ENCODE measurements at regions not wholly inside any gene's neighbourhood (a gene's known extent, or its start where the extent isn't known, plus 50 kb on each side); places are given as distances from the start of the nearest gene placed in this dataset.

DNA sequence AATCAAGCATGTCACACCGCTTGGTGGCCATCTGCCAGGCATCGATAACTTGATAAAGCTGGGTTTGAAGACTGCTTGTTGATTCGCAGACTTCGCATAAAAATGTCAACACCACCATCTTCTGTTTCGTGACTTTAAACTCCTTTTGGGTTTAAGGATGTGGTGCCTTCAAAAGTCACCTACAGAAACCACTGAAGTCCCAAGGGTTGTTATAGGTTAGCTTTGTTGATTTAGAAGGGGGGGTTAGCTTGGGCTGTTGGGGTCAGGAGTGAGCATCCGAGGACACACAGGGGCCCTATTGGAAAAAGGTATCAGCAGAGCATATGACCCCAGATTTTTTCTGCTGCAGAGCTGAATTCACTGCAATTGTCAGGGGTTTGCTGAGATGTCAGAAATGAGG is 76.7 kb upstream of the SSTR4 start:
- TF ChIP-seq, protein P1, sequence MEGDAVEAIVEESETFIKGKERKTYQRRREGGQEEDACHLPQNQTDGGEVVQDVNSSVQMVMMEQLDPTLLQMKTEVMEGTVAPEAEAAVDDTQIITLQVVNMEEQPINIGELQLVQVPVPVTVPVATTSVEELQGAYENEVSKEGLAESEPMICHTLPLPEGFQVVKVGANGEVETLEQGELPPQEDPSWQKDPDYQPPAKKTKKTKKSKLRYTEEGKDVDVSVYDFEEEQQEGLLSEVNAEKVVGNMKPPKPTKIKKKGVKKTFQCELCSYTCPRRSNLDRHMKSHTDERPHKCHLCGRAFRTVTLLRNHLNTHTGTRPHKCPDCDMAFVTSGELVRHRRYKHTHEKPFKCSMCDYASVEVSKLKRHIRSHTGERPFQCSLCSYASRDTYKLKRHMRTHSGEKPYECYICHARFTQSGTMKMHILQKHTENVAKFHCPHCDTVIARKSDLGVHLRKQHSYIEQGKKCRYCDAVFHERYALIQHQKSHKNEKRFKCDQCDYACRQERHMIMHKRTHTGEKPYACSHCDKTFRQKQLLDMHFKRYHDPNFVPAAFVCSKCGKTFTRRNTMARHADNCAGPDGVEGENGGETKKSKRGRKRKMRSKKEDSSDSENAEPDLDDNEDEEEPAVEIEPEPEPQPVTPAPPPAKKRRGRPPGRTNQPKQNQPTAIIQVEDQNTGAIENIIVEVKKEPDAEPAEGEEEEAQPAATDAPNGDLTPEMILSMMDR (IDR thresholded peaks at IDR 0.05; ENCODE audit: extremely low read depth in 1 of 2, insufficient read depth in 1 of 2, low read depth in 1 of 2, low read length in 2 of 2) = no peak
- TF ChIP-seq POLR2A (IDR thresholded peaks at IDR 0.05; ENCODE audit: low read depth, low read length) (no peak), POLR2AphosphoS5 (IDR thresholded peaks at IDR 0.05; ENCODE audit: insufficient read depth, low read depth, low read length) (no peak), JUN (IDR thresholded peaks at IDR 0.05; ENCODE audit: borderline replicate concordance, insufficient read depth, insufficient read length, low read depth) (no peak), EZH2 (IDR thresholded peaks at IDR 0.05; ENCODE audit: borderline replicate concordance, low read depth, low read length, severe bottlenecking) (no peak), GATA2 (IDR thresholded peaks at IDR 0.05; ENCODE audit: insufficient read depth, insufficient read length, low read depth, low read length) (no peak), MYC (IDR thresholded peaks at IDR 0.05; ENCODE audit: low read depth, low read length) (no peak)
- TF ChIP-seq, protein P2, sequence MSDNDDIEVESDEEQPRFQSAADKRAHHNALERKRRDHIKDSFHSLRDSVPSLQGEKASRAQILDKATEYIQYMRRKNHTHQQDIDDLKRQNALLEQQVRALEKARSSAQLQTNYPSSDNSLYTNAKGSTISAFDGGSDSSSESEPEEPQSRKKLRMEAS (IDR thresholded peaks at IDR 0.05; ENCODE audit: insufficient read depth, insufficient read length) = no peak

All from endothelial cell of umbilical vein (primary cell).